Progenitor cell of endocrine pancreas (in vitro differentiated cells): ENCODE measurements at regions not wholly inside any gene's neighbourhood (a gene's known extent, or its start where the extent isn't known, plus 50 kb on each side); places are given as distances from the start of the nearest gene placed in this dataset.

Experiments
- DNase-seq: peaks from one replicate; pipeline ENCODE4 v3.0.0; 2021; ENCODE audit warnings: low spot score; ENCODE audit not compliant: unreplicated experiment
- H3K27ac Mint-ChIP-seq: 2 replicates; pipeline ENCODE4 v1.8.0; 2021; ENCODE audit warnings: mild to moderate bottlenecking, moderate library complexity, mixed read lengths
- H3K27me3 Mint-ChIP-seq: 2 replicates; pipeline ENCODE4 v1.8.0; 2021; ENCODE audit warnings: mixed read lengths
- H3K36me3 Mint-ChIP-seq: 2 replicates; pipeline ENCODE4 v1.8.0; 2022; ENCODE audit warnings: mixed read lengths; ENCODE audit not compliant: insufficient read depth
- H3K4me1 Mint-ChIP-seq: 2 replicates; pipeline ENCODE4 v1.8.0; 2021; ENCODE audit warnings: low read depth, mixed read lengths
- H3K4me3 Mint-ChIP-seq: 2 replicates; pipeline ENCODE4 v1.8.0; 2021; ENCODE audit warnings: low read depth, mild to moderate bottlenecking, moderate library complexity, mixed read lengths
- H3K9me3 Mint-ChIP-seq: 2 replicates; pipeline ENCODE4 v1.8.0; 2021; ENCODE audit warnings: low read depth, mixed read lengths
- CTCF ChIP-seq: fragments of 200-600 bp; sonication (generic); IDR thresholded peaks from one replicate; pipeline ENCODE4 v1.5.0; 2021; ENCODE audit warnings: antibody characterized with exemption, mild to moderate bottlenecking; ENCODE audit not compliant: unreplicated experiment

- TF ChIP-seq CTCF = no peak
- H3K27ac Mint-ChIP-seq = no peak overlapping the region
- no peak overlapping the region for H3K4me3 Mint-ChIP-seq
- DNase-seq = no peak
- H3K9me3 Mint-ChIP-seq = no peaks in the 10 kb centered on the region
- no peaks in the 10 kb centered on the region for H3K27me3 Mint-ChIP-seq
- no peaks in the 10 kb centered on the region for H3K36me3 Mint-ChIP-seq
- peaks cover 1% of the 10 kb centered on the region for H3K4me1 Mint-ChIP-seq
These were observed 166.6 kb upstream of the SETBP1 start for GRCh38 chr18:44514106-44514505.

GRCh38 chr18:44514766-44515165 is 165.9 kb upstream of the SETBP1 start:
- Mint-ChIP-seq H3K9me3 (no peaks in the 10 kb centered on the region), H3K4me3 (no peak overlapping the region), H3K4me1 (peaks cover 1% of the 10 kb centered on the region), H3K27me3 (no peaks in the 10 kb centered on the region), H3K36me3 (no peaks in the 10 kb centered on the region), H3K27ac (no peak overlapping the region)
- no peak for TF ChIP-seq CTCF
- DNase-seq = no peak

GRCh38 chr18:44516450-44516849 is 164.2 kb upstream of the SETBP1 start:
- DNase-seq = no peak
- Mint-ChIP-seq H3K9me3 (no peaks in the 10 kb centered on the region), H3K4me3 (no peak overlapping the region), H3K36me3 (no peaks in the 10 kb centered on the region), H3K27me3 (no peaks in the 10 kb centered on the region), H3K27ac (no peak overlapping the region), H3K4me1 (peaks cover 4% of the 10 kb centered on the region)
- TF ChIP-seq CTCF = no peak

GRCh38 chr18:44517136-44517535 is 163.6 kb upstream of the SETBP1 start:
- Mint-ChIP-seq H3K9me3 (no peaks in the 10 kb centered on the region), H3K4me3 (no peak overlapping the region), H3K4me1 (peaks cover 4% of the 10 kb centered on the region), H3K36me3 (no peaks in the 10 kb centered on the region), H3K27me3 (no peaks in the 10 kb centered on the region), H3K27ac (no peak overlapping the region)
- DNase-seq = no peak
- no peak for TF ChIP-seq CTCF

- Mint-ChIP-seq H3K4me3 (no peak overlapping the region), H3K36me3 (no peaks in the 10 kb centered on the region), H3K27me3 (no peaks in the 10 kb centered on the region), H3K27ac (no peak overlapping the region), H3K4me1 (peaks cover 4% of the 10 kb centered on the region), H3K9me3 (no peaks in the 10 kb centered on the region)
- no peak for DNase-seq
- TF ChIP-seq CTCF = no peak
These were observed 162.5 kb upstream of the SETBP1 start for GRCh38 chr18:44518091-44518615.
